Loucy (cell line): ENCODE measurements at regions not wholly inside any gene's neighbourhood (a gene's known extent, or its start where the extent isn't known, plus 50 kb on each side); places are given as distances from the start of the nearest gene placed in this dataset.

Experiments used
- CTCF ChIP-seq: fragments of 200-600 bp; sonication (generic); conservative IDR thresholded peaks from 2 replicates; pipeline ENCODE4 v1.5.1; 2014; ENCODE audit warnings: mild to moderate bottlenecking, antibody characterized with exemption, low read length
- EZH2phosphoT487 ChIP-seq: fragments of 200-600 bp; IDR thresholded peaks from 2 replicates; pipeline ENCODE4 v1.6.1; 2018; ENCODE audit warnings: antibody characterized with exemption, mild to moderate bottlenecking, moderate library complexity, borderline replicate concordance

- TF ChIP-seq CTCF (no peak), EZH2phosphoT487 (no peak)
Measured at GRCh38 chr3:82093641-82094040, 332.2 kb upstream of the GBE1 start.
